ENCODE measurements at regions not wholly inside any gene's neighbourhood (a gene's known extent, or its start where the extent isn't known, plus 50 kb on each side); places are given as distances from the start of the nearest gene placed in this dataset.

GRCh38 chr1:207245124-207245523 lies 76.4 kb upstream of the CD55 start:
- WGBS: 53% methylated on average over 2 of the region's 2 CpGs
- Histone ChIP-seq H3K4me3 (no peak overlapping the region), H3K36me3 (no peaks in the 10 kb centered on the region), H3K27ac (no peak overlapping the region), H3K27me3 (replicated peaks; ENCODE audit: insufficient read depth) (no peaks in the 10 kb centered on the region), H3K9me3 (no peaks in the 10 kb centered on the region), H3K4me1 (replicated peaks) (no peaks in the 10 kb centered on the region)
- intact Hi-C loops (cut with DNase I): no loop called here
- no peak for DNase-seq (ENCODE audit: low spot score)
- TF ChIP-seq POLR2AphosphoS5 (IDR thresholded peaks at IDR 0.05) (no peak), POLR2A (IDR thresholded peaks at IDR 0.05) (no peak)

- WGBS: 54% methylated on average over 3 of the region's 3 CpGs
- H3K27ac ChIP-seq: no peak overlapping the region
- no peak for DNase-seq (ENCODE audit: low spot score)
Observed at GRCh38 chr1:207248544-207249198, 72.8 kb upstream of the CD55 start.

GRCh38 chr1:207250431-207250830 lies 71.0 kb upstream of the CD55 start:
- no peaks in the 10 kb centered on the region for H3K9me3 ChIP-seq
- no peak for DNase-seq (ENCODE audit: low spot score)
- intact Hi-C loops (cut with DNase I): no loop called here
- no peaks in the 10 kb centered on the region for H3K36me3 ChIP-seq
- H3K4me3 ChIP-seq: no peak overlapping the region
- no peak for TF ChIP-seq POLR2A (IDR thresholded peaks at IDR 0.05)
- no peak for TF ChIP-seq POLR2AphosphoS5 (IDR thresholded peaks at IDR 0.05)
- TF ChIP-seq CTCF (IDR thresholded peaks at IDR 0.05): no peak
- no peak overlapping the region for H3K27ac ChIP-seq
- H3K27me3 ChIP-seq (replicated peaks; ENCODE audit: insufficient read depth): no peaks in the 10 kb centered on the region
- H3K4me1 ChIP-seq (replicated peaks): no peaks in the 10 kb centered on the region

More at GRCh38 chr1:207248544-207249198, 72.8 kb upstream of the CD55 start:
- Histone ChIP-seq H3K9me3 (no peaks in the 10 kb centered on the region), H3K36me3 (no peaks in the 10 kb centered on the region), H3K27me3 (replicated peaks; ENCODE audit: insufficient read depth) (no peaks in the 10 kb centered on the region), H3K4me3 (no peak overlapping the region), H3K4me1 (replicated peaks) (no peaks in the 10 kb centered on the region)
- no peak for TF ChIP-seq POLR2AphosphoS5 (IDR thresholded peaks at IDR 0.05)
- TF ChIP-seq CTCF (IDR thresholded peaks at IDR 0.05): no peak
- no peak for TF ChIP-seq POLR2A (IDR thresholded peaks at IDR 0.05)
- intact Hi-C loops (cut with DNase I): no loop called here

GRCh38 chr1:207251066-207251465 lies 70.4 kb upstream of the CD55 start:
- WGBS: 93% methylated on average over 1 of the region's 1 CpG
- no peak for DNase-seq (ENCODE audit: low spot score)
- no peaks in the 10 kb centered on the region for H3K36me3 ChIP-seq

GRCh38 chr1:207256869-207257268 lies 64.6 kb upstream of the CD55 start:
- Histone ChIP-seq H3K36me3 (no peaks in the 10 kb centered on the region), H3K27ac (no peak overlapping the region), H3K4me3 (no peak overlapping the region), H3K9me3 (no peaks in the 10 kb centered on the region), H3K27me3 (replicated peaks; ENCODE audit: insufficient read depth) (no peaks in the 10 kb centered on the region), H3K4me1 (replicated peaks) (no peaks in the 10 kb centered on the region)
- intact Hi-C loops (cut with DNase I): no loop called here
- TF ChIP-seq CTCF (IDR thresholded peaks at IDR 0.05): no peak
- TF ChIP-seq POLR2AphosphoS5 (IDR thresholded peaks at IDR 0.05): no peak
- no peak for TF ChIP-seq POLR2A (IDR thresholded peaks at IDR 0.05)
- DNase-seq (ENCODE audit: low spot score): no peak
- WGBS: 93% methylated on average over 1 of the region's 1 CpG

More at GRCh38 chr1:207251066-207251465, 70.4 kb upstream of the CD55 start:
- intact Hi-C loops (cut with DNase I): no loop called here
- Histone ChIP-seq H3K4me3 (no peak overlapping the region), H3K27me3 (replicated peaks; ENCODE audit: insufficient read depth) (no peaks in the 10 kb centered on the region), H3K9me3 (no peaks in the 10 kb centered on the region), H3K27ac (no peak overlapping the region), H3K4me1 (replicated peaks) (no peaks in the 10 kb centered on the region)
- no peak for TF ChIP-seq CTCF (IDR thresholded peaks at IDR 0.05)
- no peak for TF ChIP-seq POLR2AphosphoS5 (IDR thresholded peaks at IDR 0.05)
- TF ChIP-seq POLR2A (IDR thresholded peaks at IDR 0.05): no peak
